C4-2B (cell line): ENCODE measurements at regions not wholly inside any gene's neighbourhood (a gene's known extent, or its start where the extent isn't known, plus 50 kb on each side); places are given as distances from the start of the nearest gene placed in this dataset.

ENCODE experiments used
- CTCF ChIP-seq: fragments of 450-650 bp; conservative IDR thresholded peaks from 2 replicates; pipeline ENCODE4 v1.5.1; 2017; ENCODE audit warnings: mild to moderate bottlenecking
- ZFX ChIP-seq: fragments of 450-650 bp; IDR thresholded peaks from 2 replicates; pipeline ENCODE4 v1.6.1; 2017

GRCh38 chr13:44117351-44117750 lies 237.6 kb downstream of the LACC1 start:
- TF ChIP-seq CTCF: no peak
- TF ChIP-seq ZFX: no peak
